ENCODE measurements at regions not wholly inside any gene's neighbourhood (a gene's known extent, or its start where the extent isn't known, plus 50 kb on each side); places are given as distances from the start of the nearest gene placed in this dataset.
"Not testable (repeated sequence)": the region's sequence is repeated elsewhere in the genome, so short reads cannot be mapped to it uniquely, and the experiment has no call there.

DNA sequence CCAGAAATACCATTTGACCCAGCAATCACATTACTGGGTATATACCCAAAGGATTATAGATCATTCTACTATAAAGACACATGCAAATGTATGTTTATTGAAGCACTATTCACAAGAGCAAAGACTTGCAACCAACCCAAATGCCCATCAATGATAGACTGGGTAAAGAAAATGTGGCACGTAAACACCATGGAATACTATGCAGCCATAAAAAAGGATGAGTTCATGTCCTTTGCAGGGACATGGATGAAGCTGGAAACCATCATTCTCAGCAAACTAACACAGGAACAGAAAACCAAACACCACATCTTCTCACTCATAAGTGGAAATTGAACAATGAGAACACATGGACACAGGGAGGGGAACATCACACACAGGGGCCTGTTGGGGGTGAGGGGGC is 85.9 kb upstream of the GPBP1 start:
- not testable (repeated sequence) for TF ChIP-seq POLR2A (IDR thresholded peaks at IDR 0.05)
- TF ChIP-seq, protein P1, sequence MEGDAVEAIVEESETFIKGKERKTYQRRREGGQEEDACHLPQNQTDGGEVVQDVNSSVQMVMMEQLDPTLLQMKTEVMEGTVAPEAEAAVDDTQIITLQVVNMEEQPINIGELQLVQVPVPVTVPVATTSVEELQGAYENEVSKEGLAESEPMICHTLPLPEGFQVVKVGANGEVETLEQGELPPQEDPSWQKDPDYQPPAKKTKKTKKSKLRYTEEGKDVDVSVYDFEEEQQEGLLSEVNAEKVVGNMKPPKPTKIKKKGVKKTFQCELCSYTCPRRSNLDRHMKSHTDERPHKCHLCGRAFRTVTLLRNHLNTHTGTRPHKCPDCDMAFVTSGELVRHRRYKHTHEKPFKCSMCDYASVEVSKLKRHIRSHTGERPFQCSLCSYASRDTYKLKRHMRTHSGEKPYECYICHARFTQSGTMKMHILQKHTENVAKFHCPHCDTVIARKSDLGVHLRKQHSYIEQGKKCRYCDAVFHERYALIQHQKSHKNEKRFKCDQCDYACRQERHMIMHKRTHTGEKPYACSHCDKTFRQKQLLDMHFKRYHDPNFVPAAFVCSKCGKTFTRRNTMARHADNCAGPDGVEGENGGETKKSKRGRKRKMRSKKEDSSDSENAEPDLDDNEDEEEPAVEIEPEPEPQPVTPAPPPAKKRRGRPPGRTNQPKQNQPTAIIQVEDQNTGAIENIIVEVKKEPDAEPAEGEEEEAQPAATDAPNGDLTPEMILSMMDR (IDR thresholded peaks at IDR 0.05), result not testable (repeated sequence)

All from Peyer's patch (tissue), 4 donors.